HEK293 (cell line): ENCODE measurements at regions not wholly inside any gene's neighbourhood (a gene's known extent, or its start where the extent isn't known, plus 50 kb on each side); places are given as distances from the start of the nearest gene placed in this dataset.

Source experiments
- CTCF ChIA-PET: fragments of 350-600 bp; formaldehyde crosslinking; extraction: SDS; loops from one replicate; lab custom pipeline; 2021; ENCODE audit warnings: antibody characterized with exemption; lab: Yijun Ruan, JAX
- POLR2A ChIA-PET: fragments of 300-600 bp; formaldehyde crosslinking; extraction: SDS; loops from one replicate; lab custom pipeline; 2020; ENCODE audit warnings: antibody characterized with exemption, inconsistent platforms; lab: Yijun Ruan, JAX
- H3K27ac ChIP-seq: fragments of 200-500 bp; sonication (Bioruptor generic); 2 replicates; pipeline ENCODE4 v1.5.1; 2014; ENCODE audit warnings: low read depth, low read length, control low read depth, inconsistent platforms; ENCODE audit errors: extremely low read depth
- H3K36me3 ChIP-seq, 2 experiments: fragments of 200-500 bp in 1 of 2; sonication (Bioruptor generic) in 1 of 2; 1 replicate in 1 of 2; 2 replicates in 1 of 2; pipeline ENCODE4 v1.5.1; 2014 to 2017; ENCODE audit warnings: inconsistent platforms in 2 of 2, low read length in 2 of 2; ENCODE audit not compliant: control insufficient read depth in 2 of 2, insufficient read depth in 1 of 2
- H3K4me1 ChIP-seq: fragments of 200-500 bp; sonication (Bioruptor generic); 2 replicates; pipeline ENCODE4 v1.5.1; 2014; ENCODE audit warnings: mild to moderate bottlenecking, low read length, inconsistent platforms; ENCODE audit not compliant: control insufficient read depth, insufficient read depth
- H3K4me3 ChIP-seq: 2 replicates; pipeline ENCODE4 v1.5.1; 2011; ENCODE audit warnings: low read depth, mild to moderate bottlenecking, control low read depth, low read length, moderate library complexity
- H3K9me3 ChIP-seq: fragments of 200-500 bp; sonication (Bioruptor generic); 2 replicates; pipeline ENCODE4 v1.5.1; 2014; ENCODE audit warnings: low read depth, low read length, inconsistent platforms; ENCODE audit not compliant: control insufficient read depth, insufficient read depth
- CTCF ChIP-seq: fragments of 450-650 bp; formaldehyde crosslinking; IDR thresholded peaks from 2 replicates; pipeline ENCODE4 v1.5.1; 2016; ENCODE audit warnings: missing biosample characterization, missing genetic modification characterization
- HOXD13 ChIP-seq: sonication (generic); formaldehyde crosslinking; IDR thresholded peaks from 2 replicates; pipeline ENCODE4 v1.8.0; 2022; ENCODE audit warnings: missing genetic modification reagents, borderline replicate concordance
- PBX3 ChIP-seq: sonication (generic); formaldehyde crosslinking; IDR thresholded peaks from 2 replicates; pipeline ENCODE4 v1.8.1; 2022; ENCODE audit warnings: mild to moderate bottlenecking, moderate library complexity, missing genetic modification reagents
- SALL2 ChIP-seq: fragments of 450-650 bp; formaldehyde crosslinking; IDR thresholded peaks from 2 replicates; pipeline ENCODE4 v1.5.0; 2017; ENCODE audit warnings: missing biosample characterization, mild to moderate bottlenecking, missing genetic modification characterization, borderline replicate concordance
- TRIM28 ChIP-seq: IDR thresholded peaks from 2 replicates; pipeline ENCODE4 v1.6.1; 2011; ENCODE audit warnings: low read length, control low read depth, borderline replicate concordance
- WT1 ChIP-seq: fragments of 450-650 bp; formaldehyde crosslinking; IDR thresholded peaks from 2 replicates; pipeline ENCODE4 v1.5.1; 2016; ENCODE audit warnings: missing biosample characterization, missing genetic modification characterization
- ZBTB10 ChIP-seq: fragments of 450-650 bp; formaldehyde crosslinking; IDR thresholded peaks from 2 replicates; pipeline ENCODE4 v1.5.1; 2016; ENCODE audit warnings: missing biosample characterization, missing genetic modification characterization
- ZBTB20 ChIP-seq: fragments of 450-650 bp; formaldehyde crosslinking; IDR thresholded peaks from 2 replicates; pipeline ENCODE4 v1.5.1; 2016; ENCODE audit warnings: missing biosample characterization, missing genetic modification characterization
- ZEB2 ChIP-seq: fragments of 450-650 bp; formaldehyde crosslinking; IDR thresholded peaks from 2 replicates; pipeline ENCODE4 v1.5.1; 2016; ENCODE audit warnings: missing biosample characterization, missing genetic modification characterization
- ZNF175 ChIP-seq: fragments of 450-650 bp; formaldehyde crosslinking; IDR thresholded peaks from 2 replicates; pipeline ENCODE4 v1.5.1; 2016; ENCODE audit warnings: missing biosample characterization, missing genetic modification characterization
- ZNF184 ChIP-seq: fragments of 450-650 bp; IDR thresholded peaks from 2 replicates; pipeline ENCODE4 v1.5.1; 2018; ENCODE audit warnings: missing biosample characterization, mild to moderate bottlenecking, missing genetic modification characterization
- ZNF280C ChIP-seq: fragments of 450-650 bp; formaldehyde crosslinking; IDR thresholded peaks from 2 replicates; pipeline ENCODE4 v1.5.1; 2016; ENCODE audit warnings: missing biosample characterization, missing genetic modification characterization
- ZNF555 ChIP-seq: fragments of 450-650 bp; formaldehyde crosslinking; conservative IDR thresholded peaks from 2 replicates; pipeline ENCODE4 v1.5.1; 2017; ENCODE audit warnings: missing biosample characterization, mild to moderate bottlenecking, missing genetic modification characterization, inconsistent platforms
- ZNF660 ChIP-seq: fragments of 450-650 bp; IDR thresholded peaks from 2 replicates; pipeline ENCODE4 v1.5.1; 2018; ENCODE audit warnings: missing biosample characterization, mild to moderate bottlenecking, missing genetic modification characterization
- ZNF76 ChIP-seq: fragments of 450-650 bp; formaldehyde crosslinking; IDR thresholded peaks from 2 replicates; pipeline ENCODE4; 2016; ENCODE audit warnings: low read depth, missing biosample characterization, missing genetic modification characterization, borderline replicate concordance
- ZNF785 ChIP-seq: fragments of 450-650 bp; formaldehyde crosslinking; IDR thresholded peaks from 2 replicates; pipeline ENCODE4 v1.5.1; 2016; ENCODE audit warnings: missing biosample characterization, missing genetic modification characterization
- ZNF792 ChIP-seq: fragments of 450-650 bp; formaldehyde crosslinking; IDR thresholded peaks from 2 replicates; pipeline ENCODE4 v1.5.1; 2016; ENCODE audit warnings: missing biosample characterization, missing genetic modification characterization
- ZNF830 ChIP-seq: fragments of 450-650 bp; IDR thresholded peaks from 2 replicates; pipeline ENCODE4 v1.5.0; 2018; ENCODE audit warnings: missing biosample characterization, missing genetic modification characterization, low read depth, mild to moderate bottlenecking, moderate library complexity
- ZSCAN23 ChIP-seq: fragments of 450-650 bp; formaldehyde crosslinking; IDR thresholded peaks from 2 replicates; pipeline ENCODE4 v1.5.1; 2016; ENCODE audit warnings: missing biosample characterization, missing genetic modification characterization

GRCh38 chr1:185532856-185533255 lies 201.3 kb upstream of the HMCN1 start (continued):
- no peak for TF ChIP-seq ZNF785 (tag by site-specific recombination)

GRCh38 chr1:185531838-185532237 lies 202.4 kb upstream of the HMCN1 start:
- Histone ChIP-seq H3K9me3 (no peaks in the 10 kb centered on the region), H3K4me1 (no peaks in the 10 kb centered on the region), H3K36me3 (no peaks in the 10 kb centered on the region), H3K27ac (no peak overlapping the region), H3K4me3 (no peak overlapping the region)
- POLR2A ChIA-PET = no interaction called here
- no peak for TF ChIP-seq ZEB2 (tag by site-specific recombination)
- no peak for TF ChIP-seq ZNF792
- TF ChIP-seq SALL2 (tag by site-specific recombination) = no peak
- TF ChIP-seq ZNF555 (tag by site-specific recombination) = no peak
- no peak for TF ChIP-seq ZNF280C (tag by site-specific recombination)
- TF ChIP-seq CTCF (tag by site-specific recombination) = no peak
- no peak for TF ChIP-seq ZSCAN23 (tag by site-specific recombination)
- no peak for TF ChIP-seq HOXD13
- TF ChIP-seq ZNF660 (tag by site-specific recombination) = no peak
- TF ChIP-seq ZBTB10 = no peak
- no peak for TF ChIP-seq TRIM28
- CTCF ChIA-PET = no interaction called here

- no peak overlapping the region for H3K27ac ChIP-seq
- TF ChIP-seq ZBTB20 (tag by site-specific recombination) = no peak
- no peak for TF ChIP-seq PBX3 (CRISPR knock-in tag)
- no peak for TF ChIP-seq ZNF76 (tag by site-specific recombination)
- TF ChIP-seq WT1 (tag by site-specific recombination) = no peak
- no peak for TF ChIP-seq ZNF184 (tag by site-specific recombination)
- TF ChIP-seq ZNF830 = no peak
- TF ChIP-seq ZNF175 = no peak
- no peaks in the 10 kb centered on the region for H3K4me1 ChIP-seq
- H3K9me3 ChIP-seq = no peaks in the 10 kb centered on the region
- no peaks in the 10 kb centered on the region for H3K36me3 ChIP-seq
- no peak overlapping the region for H3K4me3 ChIP-seq
- ChIA-PET POLR2A (no interaction called here), CTCF (no interaction called here)
Measured at GRCh38 chr1:185530215-185530614, 204.0 kb upstream of the HMCN1 start.
